Gastroesophageal sphincter (tissue), 4 donors: ENCODE measurements at regions not wholly inside any gene's neighbourhood (a gene's known extent, or its start where the extent isn't known, plus 50 kb on each side); places are given as distances from the start of the nearest gene placed in this dataset.

Experiments
- ATAC-seq: fragments of 150-250 bp; one replicate; pipeline ENCODE4 v1.9.1; 2016; ENCODE audit warnings: mild to moderate bottlenecking, moderate library complexity
- H3K27ac ChIP-seq, 4 donors: fragments of 200-600 bp; sonication (generic) in 3 of 4; 1 replicate in 3 of 4; 2 replicates in 1 of 4; pipeline ENCODE4 v1.5.1; 2016 to 2019
- H3K27me3 ChIP-seq: fragments of 200-600 bp; sonication (generic); one replicate; pipeline ENCODE4 v1.5.1; 2019
- H3K36me3 ChIP-seq, 2 donors: fragments of 200-600 bp; sonication (generic); one replicate each; pipeline ENCODE4 v1.5.1; 2019; ENCODE audit warnings: control low read depth in 1 of 2
- H3K4me1 ChIP-seq, 3 donors: fragments of 200-600 bp; sonication (generic); 1 replicate in 2 of 3; 2 replicates in 1 of 3; pipeline ENCODE4 v1.5.1; 2016 to 2019; ENCODE audit warnings: control low read depth in 2 of 3
- H3K4me3 ChIP-seq, 2 donors: fragments of 200-600 bp; sonication (generic); one replicate each; pipeline ENCODE4 v1.5.1; 2019; ENCODE audit warnings: mild to moderate bottlenecking in 1 of 2, moderate library complexity in 1 of 2
- H3K9me3 ChIP-seq, 3 donors: fragments of 200-600 bp; sonication (generic); one replicate each; pipeline ENCODE4 v1.5.1; 2017 to 2019; ENCODE audit warnings: control low read depth in 2 of 3
- CTCF ChIP-seq, 4 experiments: fragments of 200-600 bp in 2 of 4; fragments of 450-650 bp in 2 of 4; sonication (generic) in 1 of 4; IDR thresholded peaks; one replicate each; pipeline ENCODE4 v1.5.1; 2017 to 2019; ENCODE audit warnings: antibody characterized with exemption in 4 of 4, mild to moderate bottlenecking in 2 of 4, moderate library complexity in 2 of 4
- EP300 ChIP-seq: sonication (generic); formaldehyde crosslinking; IDR thresholded peaks from one replicate; pipeline ENCODE4 v1.6.1; 2017; ENCODE audit warnings: antibody characterized with exemption, mild to moderate bottlenecking
- POLR2A ChIP-seq, 2 donors: fragments of 450-650 bp; IDR thresholded peaks; one replicate each; pipeline ENCODE4 v1.6.1; 2017; ENCODE audit warnings: antibody characterized with exemption in 2 of 2, mild to moderate bottlenecking in 2 of 2, moderate library complexity in 1 of 2
- POLR2AphosphoS5 ChIP-seq: sonication (generic); formaldehyde crosslinking; IDR thresholded peaks from one replicate; pipeline ENCODE4 v1.6.1; 2017; ENCODE audit warnings: antibody characterized with exemption
- whole genome bisulfite sequencing, 2 donors: methylation state at CpG; one replicate each; pipeline ENCODE4 v1.1.5; 2018; ENCODE audit warnings: low coverage in 1 of 2; 5-methylcytosine and 5-hydroxymethylcytosine counted together
- small RNA-seq, 4 donors: library from RNA; depleted of rRNA; stranded (forward); fragments of <200 nt; gene quantifications; one replicate each; pipeline ENCODE3, GENCODE V24; 2016

GRCh38 chr2:37587817-37588216 lies 83.6 kb downstream of the CDC42EP3 start:
- ATAC-seq, result no peak
- Histone ChIP-seq H3K27me3 (no peaks in the 10 kb centered on the region), H3K36me3 (no peaks in the 10 kb centered on the region), H3K4me3 (no peak overlapping the region), H3K4me1 (peaks cover 15 to 63% (median 24%) of the 10 kb centered on the region in 3 donors), H3K27ac (no peak overlapping the region), H3K9me3 (no peaks in the 10 kb centered on the region)
- TF ChIP-seq CTCF (IDR thresholded peaks at IDR 0.05) (no peak), POLR2A (IDR thresholded peaks at IDR 0.05) (no peak), EP300 (no peak), POLR2AphosphoS5 (no peak)
- 92 to 100% methylated on average over 2 of the region's 2 CpGs for WGBS, 2 donors

GRCh38 chr2:37588316-37588777 lies 83.1 kb downstream of the CDC42EP3 start:
- H3K36me3 ChIP-seq, result no peaks in the 10 kb centered on the region
- no peak for TF ChIP-seq EP300
- no peak for TF ChIP-seq CTCF (IDR thresholded peaks at IDR 0.05)
- TF ChIP-seq POLR2A (IDR thresholded peaks at IDR 0.05), result no peak
- no peak for TF ChIP-seq POLR2AphosphoS5
- ATAC-seq, result no peak
- H3K4me3 ChIP-seq, result no peak overlapping the region
- no peak overlapping the region for H3K27ac ChIP-seq
- 82 to 86% methylated on average over 6 of the region's 6 CpGs for WGBS, 2 donors
- no peaks in the 10 kb centered on the region for H3K27me3 ChIP-seq
- H3K9me3 ChIP-seq, result no peaks in the 10 kb centered on the region
- H3K4me1 ChIP-seq, result peaks cover 15 to 58% (median 24%) of the 10 kb centered on the region in 3 donors

- no peak for TF ChIP-seq CTCF (IDR thresholded peaks at IDR 0.05)
- TF ChIP-seq POLR2AphosphoS5, result no peak
- TF ChIP-seq EP300, result no peak
- Histone ChIP-seq H3K4me1 (peaks cover 12 to 48% (median 17%) of the 10 kb centered on the region in 3 donors), H3K27ac (peak overlapping the region in 2 of 4 donors; percentile 50 to 54), H3K36me3 (no peaks in the 10 kb centered on the region), H3K4me3 (no peak overlapping the region), H3K27me3 (no peaks in the 10 kb centered on the region), H3K9me3 (no peaks in the 10 kb centered on the region)
- 70 to 89% methylated on average over 2 to 3 of the region's 3 CpGs for WGBS, 2 donors
- ATAC-seq, result no peak
Observed at GRCh38 chr2:37589298-37589697, 82.1 kb downstream of the CDC42EP3 start.

GRCh38 chr2:37590119-37590571 lies 81.3 kb downstream of the CDC42EP3 start:
- WGBS, 2 donors, result 70 to 80% methylated on average over 1 to 3 of the region's 3 CpGs
- Histone ChIP-seq H3K4me3 (no peak overlapping the region), H3K27ac (peak overlapping the region; percentile 35 to 63 (median 52))

More at GRCh38 chr2:37590119-37590571, 81.3 kb downstream of the CDC42EP3 start:
- ATAC-seq, result peak; percentile 86
- Histone ChIP-seq H3K36me3 (no peaks in the 10 kb centered on the region), H3K4me1 (peaks cover 12 to 40% (median 17%) of the 10 kb centered on the region in 3 donors), H3K27me3 (no peaks in the 10 kb centered on the region), H3K9me3 (no peaks in the 10 kb centered on the region)
- TF ChIP-seq CTCF (IDR thresholded peaks at IDR 0.05) (no peak), POLR2AphosphoS5 (peak; percentile 83), POLR2A (IDR thresholded peaks at IDR 0.05) (no peak), EP300 (no peak)

Small RNAs in the stretch of these regions (small RNA-seq; reads per million reads assigned to genes)
- 0 reads per million in 4 donors for gene RNU6-1116P
